ENCODE measurements at regions not wholly inside any gene's neighbourhood (a gene's known extent, or its start where the extent isn't known, plus 50 kb on each side); places are given as distances from the start of the nearest gene placed in this dataset.

- TF ChIP-seq CTCF (IDR thresholded peaks at IDR 0.05; ENCODE audit: insufficient read depth, low read length, severe bottlenecking), result no peak
- DNase-seq (ENCODE audit: low read depth) (no peak), FAIRE-seq (no peak)
Observed at GRCh38 chr7:67723591-67723990, 727.0 kb downstream of the TYW1 start.

GRCh38 chr7:67724435-67724834 is 727.8 kb downstream of the TYW1 start:
- no peak for FAIRE-seq
- H3K27me3 ChIP-seq (ENCODE audit: control insufficient read depth, insufficient read depth, low read length), result no peaks in the 10 kb centered on the region
- no peak for TF ChIP-seq CTCF (IDR thresholded peaks at IDR 0.05; ENCODE audit: insufficient read depth, low read length, severe bottlenecking)
- H3K36me3 ChIP-seq (ENCODE audit: control insufficient read depth, insufficient read depth, low read length), result no peaks in the 10 kb centered on the region
- no peak for DNase-seq (ENCODE audit: low read depth)
- H3K4me3 ChIP-seq (ENCODE audit: low read depth, low read length), result no peak overlapping the region

More at GRCh38 chr7:67723591-67723990, 727.0 kb downstream of the TYW1 start:
- Histone ChIP-seq H3K36me3 (ENCODE audit: control insufficient read depth, insufficient read depth, low read length) (no peaks in the 10 kb centered on the region), H3K27me3 (ENCODE audit: control insufficient read depth, insufficient read depth, low read length) (no peaks in the 10 kb centered on the region), H3K4me3 (ENCODE audit: low read depth, low read length) (no peak overlapping the region)

- no peak for DNase-seq (ENCODE audit: low read depth)
- H3K4me3 ChIP-seq (ENCODE audit: low read depth, low read length), result no peak overlapping the region
- no peak for TF ChIP-seq CTCF (IDR thresholded peaks at IDR 0.05; ENCODE audit: insufficient read depth, low read length, severe bottlenecking)
- FAIRE-seq, result no peak
- no peaks in the 10 kb centered on the region for H3K27me3 ChIP-seq (ENCODE audit: control insufficient read depth, insufficient read depth, low read length)
- H3K36me3 ChIP-seq (ENCODE audit: control insufficient read depth, insufficient read depth, low read length), result no peaks in the 10 kb centered on the region
Observed at GRCh38 chr7:67724955-67725354, 728.3 kb downstream of the TYW1 start.

GRCh38 chr7:67725423-67725822 is 728.8 kb downstream of the TYW1 start:
- FAIRE-seq, result no peak
- Histone ChIP-seq H3K4me3 (ENCODE audit: low read depth, low read length) (no peak overlapping the region), H3K27me3 (ENCODE audit: control insufficient read depth, insufficient read depth, low read length) (no peaks in the 10 kb centered on the region), H3K36me3 (ENCODE audit: control insufficient read depth, insufficient read depth, low read length) (no peaks in the 10 kb centered on the region)
- no peak for TF ChIP-seq CTCF (IDR thresholded peaks at IDR 0.05; ENCODE audit: insufficient read depth, low read length, severe bottlenecking)
- no peak for DNase-seq (ENCODE audit: low read depth)

- no peak overlapping the region for H3K4me3 ChIP-seq (ENCODE audit: low read depth, low read length)
- no peaks in the 10 kb centered on the region for H3K27me3 ChIP-seq (ENCODE audit: control insufficient read depth, insufficient read depth, low read length)
- TF ChIP-seq CTCF (IDR thresholded peaks at IDR 0.05; ENCODE audit: insufficient read depth, low read length, severe bottlenecking), result no peak
- no peak for FAIRE-seq
- H3K36me3 ChIP-seq (ENCODE audit: control insufficient read depth, insufficient read depth, low read length), result no peaks in the 10 kb centered on the region
- no peak for DNase-seq (ENCODE audit: low read depth)
Observed at GRCh38 chr7:67729771-67730170, 733.1 kb downstream of the TYW1 start.

- Histone ChIP-seq H3K27me3 (ENCODE audit: control insufficient read depth, insufficient read depth, low read length) (no peaks in the 10 kb centered on the region), H3K4me3 (ENCODE audit: low read depth, low read length) (no peak overlapping the region), H3K36me3 (ENCODE audit: control insufficient read depth, insufficient read depth, low read length) (no peaks in the 10 kb centered on the region)
- no peak for FAIRE-seq
- no peak for DNase-seq (ENCODE audit: low read depth)
- no peak for TF ChIP-seq CTCF (IDR thresholded peaks at IDR 0.05; ENCODE audit: insufficient read depth, low read length, severe bottlenecking)
Observed at GRCh38 chr7:67731704-67732103, 735.1 kb downstream of the TYW1 start.
